NCI-H69 (cell line): ENCODE measurements at regions not wholly inside any gene's neighbourhood (a gene's known extent, or its start where the extent isn't known, plus 50 kb on each side); places are given as distances from the start of the nearest gene placed in this dataset.

Source experiments
- DNase-seq: peaks from one replicate; lab custom pipeline; 2025; lab: John Stamatoyannopoulos, UW

DNA sequence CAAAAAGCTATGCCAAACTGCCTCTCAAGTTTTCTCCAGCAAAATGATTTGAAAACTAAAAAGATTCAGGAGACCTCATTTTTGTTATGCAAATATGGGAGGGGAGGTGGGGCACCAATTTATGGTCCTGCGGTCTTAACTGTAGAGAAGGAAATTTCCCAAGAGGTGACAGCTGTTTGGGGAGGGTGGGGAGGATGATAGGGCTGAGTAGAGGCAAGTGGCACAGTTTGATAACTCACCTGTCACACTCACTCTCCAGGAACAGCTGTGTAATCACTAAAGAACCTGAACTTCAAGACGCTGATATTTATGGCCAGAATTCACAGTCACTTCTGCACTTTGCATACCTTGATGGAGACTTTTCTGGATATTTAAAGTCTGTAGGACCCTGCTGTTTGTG, 232.9 kb upstream of the STARD13 start:
- peak; percentile 52 for DNase-seq

- peak; percentile 46 for DNase-seq
These were observed 234.3 kb upstream of the STARD13 start for GRCh38 chr13:33519561-33520467.

GRCh38 chr13:33520468-33520839, 234.9 kb upstream of the STARD13 start:
- no peak for DNase-seq

- no peak for DNase-seq
These were observed 238.5 kb upstream of the STARD13 start for GRCh38 chr13:33524086-33524485.

DNA sequence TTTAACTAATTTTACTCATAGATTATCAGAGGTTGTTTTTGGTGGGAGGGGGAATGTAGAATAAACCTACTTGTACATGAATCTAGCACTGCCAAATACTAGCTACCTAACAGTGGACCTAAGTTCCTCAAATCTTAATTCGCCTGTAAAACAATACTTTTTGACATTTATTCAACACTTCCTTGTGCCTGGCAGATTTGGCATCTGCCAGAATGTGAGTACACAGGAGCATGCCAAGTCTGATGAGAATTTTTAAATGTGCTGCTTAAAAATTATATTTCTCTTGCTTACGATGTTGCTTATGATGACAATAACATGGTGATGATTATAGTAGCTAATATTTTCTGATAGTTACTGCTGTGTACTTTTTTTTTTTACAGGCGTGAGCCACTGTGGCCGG, 240.2 kb upstream of the STARD13 start:
- DNase-seq: no peak

DNA sequence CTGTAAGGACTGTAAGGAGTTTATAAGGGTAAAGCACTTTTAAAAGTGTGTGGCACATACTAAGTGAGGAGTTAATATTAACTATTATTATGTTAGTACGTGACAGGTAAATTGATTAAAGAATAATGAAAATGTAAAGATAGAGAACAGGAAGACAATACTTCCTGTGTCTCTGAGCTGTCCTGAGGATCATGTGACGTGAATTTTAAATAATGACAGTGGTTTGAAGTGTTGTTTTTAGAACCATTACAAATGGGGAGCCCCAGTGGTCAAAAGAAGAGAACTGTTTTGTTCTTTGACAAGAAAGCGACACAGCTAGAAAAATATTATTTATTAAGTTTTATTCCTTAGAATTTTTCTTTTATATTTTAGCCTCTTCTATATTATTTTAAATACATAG, 241.2 kb upstream of the STARD13 start:
- DNase-seq: no peak

DNA sequence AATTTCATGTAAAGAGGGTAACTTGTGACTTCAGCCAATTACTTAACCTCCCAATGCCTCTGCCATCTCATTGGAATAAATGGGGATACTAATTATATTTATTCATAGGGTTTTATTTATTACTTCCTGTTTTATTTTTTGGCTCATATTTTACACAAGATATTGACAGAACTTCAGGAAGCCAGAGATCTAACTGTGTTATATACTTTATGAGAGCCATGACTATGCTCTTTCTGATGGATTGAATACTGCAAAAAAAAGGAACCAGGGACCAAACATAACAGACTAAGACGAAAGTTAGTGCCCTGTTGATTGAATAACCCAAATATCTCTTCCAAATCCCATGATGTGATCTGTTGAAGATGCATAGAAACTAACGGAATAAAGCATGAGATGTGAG, 243.3 kb upstream of the STARD13 start:
- DNase-seq: no peak

- DNase-seq: no peak
These were observed 245.9 kb upstream of the STARD13 start for GRCh38 chr13:33531484-33531883.

- no peak for DNase-seq
These were observed 249.5 kb upstream of the STARD13 start for GRCh38 chr13:33535061-33535460.

DNA sequence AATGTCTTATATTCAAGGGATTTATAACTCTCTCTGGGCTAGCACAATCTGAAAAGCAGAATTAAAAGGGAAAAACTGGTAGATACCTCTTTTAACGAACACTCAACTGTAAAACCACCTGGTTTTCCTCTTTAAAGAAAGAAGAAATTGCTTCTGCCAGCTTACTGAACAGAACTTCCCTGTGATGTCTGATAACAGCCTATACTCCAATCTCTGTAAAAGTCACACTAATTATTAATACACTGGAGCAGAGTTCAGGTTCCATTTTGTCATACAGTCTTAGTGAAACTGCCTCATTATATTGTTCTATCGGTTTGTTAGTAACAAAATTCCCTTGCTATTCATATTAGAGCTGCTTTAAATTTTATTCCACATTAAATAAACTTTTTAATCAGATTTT, 251.0 kb upstream of the STARD13 start:
- no peak for DNase-seq

GRCh38 chr13:33537026-33537425, 251.5 kb upstream of the STARD13 start:
- no peak for DNase-seq

- DNase-seq: no peak
These were observed 252.1 kb upstream of the STARD13 start for GRCh38 chr13:33537676-33538075.

DNA sequence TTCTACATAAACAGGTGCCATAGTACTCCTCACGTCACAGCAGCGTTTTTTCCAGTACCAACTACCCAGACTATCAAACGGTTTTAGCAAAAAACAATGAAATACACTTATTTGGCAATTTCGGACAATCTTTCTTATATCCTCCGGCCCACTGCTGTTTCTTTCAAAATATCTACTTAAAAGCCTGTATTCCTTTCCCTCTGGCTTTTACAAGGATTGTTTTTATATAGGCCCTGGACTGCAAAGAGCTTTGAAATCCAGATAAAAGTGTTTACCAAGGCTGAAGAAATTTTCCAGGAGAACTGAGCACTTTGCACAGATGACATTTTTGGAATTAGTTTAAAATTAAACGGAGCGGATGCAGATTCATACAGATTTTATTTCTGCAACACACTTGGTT, 255.9 kb upstream of the STARD13 start:
- DNase-seq: no peak

DNA sequence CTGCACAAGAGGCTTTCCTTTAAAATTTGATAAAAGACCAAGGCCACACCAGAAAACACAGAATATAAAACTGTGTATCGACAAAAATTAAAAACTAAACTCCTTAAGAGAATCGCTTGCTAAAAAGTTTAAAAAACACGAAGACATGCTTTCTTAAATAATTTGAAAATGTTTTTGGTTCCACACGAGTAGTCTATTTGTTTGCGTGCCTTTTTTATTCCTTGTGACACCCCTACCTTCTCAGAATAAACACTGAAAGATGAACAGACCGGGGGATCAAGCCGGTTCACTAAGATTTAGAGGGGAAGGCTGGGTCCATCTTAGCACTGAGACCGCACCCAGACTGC, 256.4 kb upstream of the STARD13 start:
- no peak for DNase-seq

GRCh38 chr13:33542309-33543088, 256.9 kb upstream of the STARD13 start:
- peak; percentile 99 for DNase-seq

DNA sequence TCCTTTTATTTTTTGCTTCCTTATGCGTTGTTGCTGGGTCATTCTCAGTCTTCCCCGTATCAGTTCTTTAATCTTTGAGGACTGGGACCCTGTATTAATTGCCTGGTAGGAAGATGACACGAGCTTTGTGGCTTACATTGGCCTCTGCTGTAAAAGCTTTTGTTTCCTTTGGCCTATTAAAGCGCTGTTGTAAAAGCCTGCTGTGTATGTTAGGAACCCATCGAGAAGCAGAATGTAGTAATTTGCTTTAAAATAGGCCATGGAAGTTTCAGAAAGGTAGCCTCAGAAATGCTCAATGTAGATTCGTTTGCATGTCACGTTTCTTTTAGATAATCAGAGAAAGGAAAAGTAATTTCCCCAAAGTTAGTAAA, 257.5 kb upstream of the STARD13 start:
- DNase-seq: no peak

DNA sequence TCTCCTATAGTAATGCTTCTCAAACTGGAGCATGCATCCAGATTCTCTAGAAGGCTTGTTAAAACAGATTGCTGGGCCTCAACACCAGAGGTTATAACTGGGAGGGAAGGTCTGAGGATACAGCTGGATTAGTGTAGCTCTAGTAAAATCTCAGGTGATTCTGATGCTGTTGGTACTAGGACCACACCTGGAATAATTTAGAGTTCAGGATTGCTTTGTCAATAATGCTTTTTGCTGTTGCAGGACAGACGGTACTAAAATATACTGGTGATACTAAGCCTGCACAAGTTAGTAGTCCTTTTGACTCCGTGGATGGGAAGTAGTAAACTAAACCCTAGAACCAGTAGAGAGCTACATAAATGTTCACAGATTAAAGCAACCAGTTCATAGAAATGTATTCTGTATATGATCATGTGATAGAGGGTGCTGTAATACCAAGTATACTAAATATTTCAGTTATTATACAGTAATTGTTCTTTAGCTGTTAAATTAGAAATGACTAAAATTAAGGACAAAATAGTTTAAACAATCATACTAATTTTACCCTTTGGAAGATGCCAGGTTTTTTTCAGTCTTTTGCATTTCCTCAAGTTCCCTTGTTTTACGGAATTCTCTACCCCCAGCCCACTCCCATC, 258.2 kb upstream of the STARD13 start:
- DNase-seq: peak; percentile 63

DNA sequence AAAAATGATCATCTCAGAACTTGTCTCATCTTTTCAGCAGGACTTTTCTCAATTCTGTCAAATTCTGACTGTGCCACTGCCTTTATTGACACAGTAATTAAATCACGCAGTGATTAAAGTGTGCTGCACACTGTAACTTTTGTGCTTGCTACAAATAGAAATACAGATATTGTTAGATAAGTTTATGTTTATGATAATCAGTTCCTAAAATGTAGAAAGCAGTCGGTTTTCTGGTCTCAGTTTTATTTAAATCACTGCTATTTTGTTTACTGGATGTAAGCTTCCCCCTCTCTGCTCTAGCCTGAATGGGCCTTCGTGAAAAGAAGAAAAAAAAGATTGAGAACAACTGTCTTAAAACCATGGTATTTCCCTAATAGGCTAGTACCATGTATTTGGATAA, 258.8 kb upstream of the STARD13 start:
- peak; percentile 46 for DNase-seq

DNA sequence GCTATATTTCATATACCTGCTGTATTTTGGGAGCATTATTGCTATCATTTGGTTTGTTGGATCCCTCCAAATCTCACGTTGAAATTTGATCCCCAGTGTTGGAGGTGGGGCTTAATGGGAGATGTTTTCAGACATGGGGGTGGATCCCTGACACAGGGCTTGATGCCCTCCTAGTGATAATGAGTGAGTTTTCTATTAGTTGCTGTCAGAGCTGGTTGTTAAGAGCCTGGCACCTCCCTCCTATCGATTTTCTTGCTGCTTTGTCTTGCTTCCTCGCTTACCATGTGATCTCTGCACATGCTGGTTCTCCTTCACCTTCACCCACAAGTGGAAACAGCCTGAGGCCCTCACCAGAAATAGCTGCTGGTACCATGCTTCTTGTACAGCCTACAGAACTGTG, 259.9 kb upstream of the STARD13 start:
- peak; percentile 8 for DNase-seq

GRCh38 chr13:33547035-33547434, 261.5 kb upstream of the STARD13 start:
- DNase-seq: peak; percentile 53

GRCh38 chr13:33548069-33548468, 262.5 kb upstream of the STARD13 start:
- no peak for DNase-seq

GRCh38 chr13:33550276-33550675, 264.7 kb upstream of the STARD13 start:
- no peak for DNase-seq

DNA sequence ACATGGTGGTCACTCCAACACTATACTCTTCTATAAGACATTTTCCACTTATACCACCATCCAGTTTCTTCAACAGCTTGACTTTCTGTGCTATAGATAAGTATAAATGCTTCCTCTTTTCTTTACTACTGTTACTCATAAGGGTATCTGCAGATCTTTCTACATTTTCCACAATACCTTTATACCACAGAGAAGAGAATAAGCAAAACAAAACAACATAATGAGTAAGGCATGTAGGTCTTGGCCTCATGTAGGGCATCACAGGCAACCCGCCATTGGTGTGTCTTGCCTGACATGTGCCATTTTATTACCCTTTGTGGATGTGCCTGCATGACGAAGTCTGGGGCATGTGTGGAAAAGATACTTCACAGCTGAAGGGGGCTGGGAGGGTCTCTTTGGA, 265.3 kb upstream of the STARD13 start:
- no peak for DNase-seq
